Thoracic aorta (tissue), 2 donors: ENCODE measurements at regions not wholly inside any gene's neighbourhood (a gene's known extent, or its start where the extent isn't known, plus 50 kb on each side); places are given as distances from the start of the nearest gene placed in this dataset.
"Not testable (repeated sequence)": the region's sequence is repeated elsewhere in the genome, so short reads cannot be mapped to it uniquely, and the experiment has no call there.

Source experiments
- ATAC-seq: fragments of 150-250 bp; one replicate; pipeline ENCODE4 v1.8.0; 2017; ENCODE audit warnings: low read depth; ENCODE audit not compliant: insufficient number of reproducible peaks, low FRiP score
- DNase-seq: peaks from one replicate; pipeline ENCODE4 v3.0.0-alpha.2; 2020; ENCODE audit warnings: low spot score
- H3K27ac ChIP-seq, 2 donors: fragments of 200-600 bp; sonication (generic); 1 replicate in 1 of 2; 2 replicates in 1 of 2; pipeline ENCODE4 v1.5.1; 2016; ENCODE audit warnings: mild to moderate bottlenecking in 2 of 2, moderate library complexity in 2 of 2
- H3K27me3 ChIP-seq: fragments of 200-600 bp; sonication (generic); replicated peaks from 2 replicates; pipeline ENCODE4 v1.6.0; 2016; ENCODE audit warnings: mild to moderate bottlenecking; ENCODE audit not compliant: insufficient read depth
- H3K36me3 ChIP-seq: fragments of 200-600 bp; sonication (generic); one replicate; pipeline ENCODE4 v1.5.1; 2016
- H3K4me1 ChIP-seq, 2 donors: fragments of 200-600 bp; sonication (generic); 1 replicate in 1 of 2; 2 replicates in 1 of 2; pipeline versions ENCODE4 v1.5.1 to v1.6.0; 2016; ENCODE audit warnings: low read depth in 2 of 2, mild to moderate bottlenecking in 1 of 2; ENCODE audit not compliant: control insufficient read depth in 1 of 2
- H3K4me3 ChIP-seq: fragments of 200-600 bp; sonication (generic); 2 replicates; pipeline ENCODE4 v1.5.1; 2016; ENCODE audit warnings: mild to moderate bottlenecking
- H3K9me3 ChIP-seq: fragments of 200-600 bp; sonication (generic); 2 replicates; pipeline ENCODE4 v1.5.1; 2016
- TF ChIP-seq, protein P1 (sequence below): fragments of 200-600 bp; sonication (generic); IDR thresholded peaks from one replicate; pipeline ENCODE4 v1.5.1; 2019; ENCODE audit warnings: antibody characterized with exemption

DNA sequence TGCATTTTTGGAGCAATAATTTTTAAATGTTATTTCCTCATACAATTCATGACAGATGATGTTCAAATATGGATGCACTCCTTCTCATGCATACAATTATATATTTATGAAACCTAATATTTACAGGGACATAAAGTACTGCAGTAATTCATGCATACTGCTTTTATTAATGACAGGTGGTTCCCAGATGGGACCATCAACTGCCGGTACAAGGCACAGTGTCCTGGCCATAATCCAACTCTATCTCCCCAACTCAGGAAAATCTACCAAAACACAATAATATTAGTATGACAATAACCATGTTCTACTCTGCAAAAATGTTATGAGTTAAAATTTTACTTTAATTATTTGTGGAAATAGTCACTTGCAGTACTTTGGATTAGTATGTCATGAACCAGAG is 77.8 kb downstream of the VIP start:
- Histone ChIP-seq H3K27ac (no peak overlapping the region), H3K36me3 (no peaks in the 10 kb centered on the region)
- ATAC-seq: no peak

DNA sequence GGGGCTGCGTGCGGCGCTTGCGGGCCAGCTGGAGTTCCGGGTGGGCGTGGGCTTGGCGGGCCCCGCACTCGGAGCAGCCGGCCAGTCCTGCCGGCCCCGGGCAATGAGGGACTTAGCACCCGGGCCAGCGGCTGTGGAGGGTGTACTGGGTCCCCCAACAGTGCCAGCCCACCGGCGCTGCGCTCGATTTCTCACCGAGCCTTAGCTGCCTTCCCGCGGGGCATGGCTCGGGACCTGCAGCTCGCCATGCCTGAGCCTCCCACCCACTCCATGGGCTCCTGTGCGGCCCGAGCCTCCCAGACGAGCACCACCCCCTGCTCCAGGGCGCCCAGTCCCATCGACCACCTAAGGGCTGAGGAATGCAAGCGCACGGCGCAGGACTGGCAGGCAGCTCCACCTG is 83.8 kb downstream of the VIP start:
- not testable (repeated sequence) for H3K27me3 ChIP-seq, ATAC-seq, H3K9me3 ChIP-seq, H3K36me3 ChIP-seq, H3K27ac ChIP-seq, DNase-seq, H3K4me3 ChIP-seq, H3K4me1 ChIP-seq

More for the DNA sequence above, 77.8 kb downstream of the VIP start:
- Histone ChIP-seq H3K27me3 (no peaks in the 10 kb centered on the region), H3K4me1 (no peaks in the 10 kb centered on the region), H3K9me3 (no peaks in the 10 kb centered on the region), H3K4me3 (no peak overlapping the region)
- TF ChIP-seq, protein P1, sequence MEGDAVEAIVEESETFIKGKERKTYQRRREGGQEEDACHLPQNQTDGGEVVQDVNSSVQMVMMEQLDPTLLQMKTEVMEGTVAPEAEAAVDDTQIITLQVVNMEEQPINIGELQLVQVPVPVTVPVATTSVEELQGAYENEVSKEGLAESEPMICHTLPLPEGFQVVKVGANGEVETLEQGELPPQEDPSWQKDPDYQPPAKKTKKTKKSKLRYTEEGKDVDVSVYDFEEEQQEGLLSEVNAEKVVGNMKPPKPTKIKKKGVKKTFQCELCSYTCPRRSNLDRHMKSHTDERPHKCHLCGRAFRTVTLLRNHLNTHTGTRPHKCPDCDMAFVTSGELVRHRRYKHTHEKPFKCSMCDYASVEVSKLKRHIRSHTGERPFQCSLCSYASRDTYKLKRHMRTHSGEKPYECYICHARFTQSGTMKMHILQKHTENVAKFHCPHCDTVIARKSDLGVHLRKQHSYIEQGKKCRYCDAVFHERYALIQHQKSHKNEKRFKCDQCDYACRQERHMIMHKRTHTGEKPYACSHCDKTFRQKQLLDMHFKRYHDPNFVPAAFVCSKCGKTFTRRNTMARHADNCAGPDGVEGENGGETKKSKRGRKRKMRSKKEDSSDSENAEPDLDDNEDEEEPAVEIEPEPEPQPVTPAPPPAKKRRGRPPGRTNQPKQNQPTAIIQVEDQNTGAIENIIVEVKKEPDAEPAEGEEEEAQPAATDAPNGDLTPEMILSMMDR: no peak
- DNase-seq: no peak

DNA sequence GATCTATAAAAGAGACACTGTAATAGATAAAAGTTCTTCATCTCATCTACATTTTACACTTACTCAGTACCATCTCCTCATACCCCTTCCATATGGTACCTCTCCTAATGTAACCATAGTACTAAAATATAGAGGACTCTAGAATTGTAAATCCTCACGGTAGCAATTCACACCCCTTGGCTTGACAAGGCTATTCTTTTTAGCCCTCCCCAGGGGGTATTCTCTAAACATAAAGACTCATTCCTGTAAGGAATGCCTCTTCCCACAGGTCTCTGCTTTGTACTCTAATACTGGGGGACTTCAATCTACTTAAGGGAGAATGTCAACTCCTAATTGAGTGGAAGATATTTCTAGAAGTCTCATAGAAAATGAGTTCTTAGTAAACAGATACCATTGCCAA is 85.9 kb downstream of the VIP start:
- Histone ChIP-seq H3K27ac (no peak overlapping the region), H3K4me3 (no peak overlapping the region), H3K9me3 (no peaks in the 10 kb centered on the region), H3K27me3 (no peaks in the 10 kb centered on the region), H3K4me1 (no peaks in the 10 kb centered on the region), H3K36me3 (no peaks in the 10 kb centered on the region)
- TF ChIP-seq, protein P1: no peak
- ATAC-seq (no peak), DNase-seq (no peak)

DNA sequence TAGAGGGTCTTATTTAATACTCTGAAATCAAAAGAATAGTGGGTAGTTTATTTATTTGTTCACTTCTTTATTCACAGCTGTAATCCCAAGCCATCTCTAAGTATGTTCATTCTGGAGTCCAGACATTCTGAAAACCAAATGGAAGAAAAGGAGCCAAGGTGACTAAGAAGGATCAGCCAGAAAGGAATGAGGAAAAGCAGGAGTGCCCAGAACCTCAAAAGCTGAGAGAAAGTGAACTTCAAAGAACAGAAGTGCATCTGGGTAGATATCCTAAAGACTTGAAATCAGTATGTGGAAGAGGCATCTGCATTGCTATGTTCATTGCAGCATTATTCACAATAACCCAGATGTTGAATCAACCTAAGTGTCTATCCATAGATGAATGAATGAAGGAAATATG is 94.8 kb downstream of the VIP start:
- Histone ChIP-seq H3K4me3 (no peak overlapping the region), H3K36me3 (no peaks in the 10 kb centered on the region), H3K4me1 (no peaks in the 10 kb centered on the region), H3K27me3 (no peaks in the 10 kb centered on the region), H3K9me3 (no peaks in the 10 kb centered on the region), H3K27ac (no peak overlapping the region)
- DNase-seq (no peak), ATAC-seq (no peak)
- TF ChIP-seq, protein P1: no peak

DNA sequence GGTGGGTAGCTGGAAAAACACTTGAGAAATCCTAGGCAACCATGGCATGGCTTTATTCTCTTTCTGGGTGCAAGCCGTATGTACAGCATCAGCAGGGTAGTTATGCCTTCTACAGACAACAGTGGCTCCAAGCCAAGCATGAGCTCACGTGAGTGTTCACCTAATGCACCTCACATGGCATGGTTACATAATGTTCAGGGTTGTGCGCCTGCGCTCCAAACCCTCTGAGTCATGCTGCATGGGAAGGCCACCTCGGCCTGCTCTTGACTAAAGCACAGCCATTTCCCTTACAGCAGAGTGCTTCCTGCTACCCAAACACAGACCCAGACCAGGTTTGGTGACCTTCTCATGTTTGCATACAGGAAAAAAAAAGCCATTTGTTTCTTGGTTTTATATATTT is 96.2 kb downstream of the VIP start:
- H3K27me3 ChIP-seq: no peaks in the 10 kb centered on the region
- ATAC-seq: no peak

DNA sequence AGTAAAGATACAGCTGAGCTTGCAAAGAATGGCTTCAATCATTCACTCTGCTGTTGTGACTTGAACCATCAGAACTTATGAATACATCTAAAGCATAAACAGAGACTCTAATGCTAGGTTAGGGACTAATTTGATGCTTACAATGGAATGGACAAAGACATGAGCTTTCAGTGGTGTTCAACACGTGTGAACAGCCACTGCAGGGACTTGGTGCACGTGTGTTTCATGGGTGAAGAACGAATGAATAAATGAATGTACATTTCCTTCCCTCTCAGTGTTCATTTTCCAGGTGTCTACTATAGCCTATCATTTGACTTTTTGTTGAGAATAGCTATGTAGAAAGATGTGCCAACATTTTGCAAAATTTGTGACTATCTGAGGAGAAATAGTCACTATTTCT is 98.3 kb downstream of the VIP start:
- H3K9me3 ChIP-seq: no peaks in the 10 kb centered on the region
- H3K4me1 ChIP-seq: no peaks in the 10 kb centered on the region
- no peak overlapping the region for H3K27ac ChIP-seq
- TF ChIP-seq, protein P1: no peak
- DNase-seq: no peak
- no peak overlapping the region for H3K4me3 ChIP-seq
- no peak for ATAC-seq
- no peaks in the 10 kb centered on the region for H3K36me3 ChIP-seq
- H3K27me3 ChIP-seq: no peaks in the 10 kb centered on the region

More for the DNA sequence above, 96.2 kb downstream of the VIP start:
- no peaks in the 10 kb centered on the region for H3K36me3 ChIP-seq
- H3K4me1 ChIP-seq: no peaks in the 10 kb centered on the region
- H3K27ac ChIP-seq: no peak overlapping the region
- TF ChIP-seq, protein P1: no peak
- H3K9me3 ChIP-seq: no peaks in the 10 kb centered on the region
- no peak overlapping the region for H3K4me3 ChIP-seq
- no peak for DNase-seq
